Prostate gland (tissue), 2 donors: ENCODE measurements at regions not wholly inside any gene's neighbourhood (a gene's known extent, or its start where the extent isn't known, plus 50 kb on each side); places are given as distances from the start of the nearest gene placed in this dataset.

Source experiments
- DNase-seq: peaks from one replicate; pipeline ENCODE4 v3.0.0-alpha.2; 2019; ENCODE audit warnings: low spot score
- H3K27ac ChIP-seq, 2 donors: fragments of 200-600 bp; sonication (generic); 2 replicates each; pipeline ENCODE4 v1.5.1; 2017 to 2019
- H3K27me3 ChIP-seq: fragments of 200-600 bp; sonication (generic); replicated peaks from 2 replicates; pipeline ENCODE4 v1.5.1; 2019; ENCODE audit not compliant: insufficient read depth
- H3K36me3 ChIP-seq, 2 donors: fragments of 200-600 bp; sonication (generic); 1 replicate in 1 of 2; 2 replicates in 1 of 2; pipeline versions ENCODE4 v1.5.1 to v1.8.1; 2017 to 2019
- H3K4me1 ChIP-seq: fragments of 200-600 bp; sonication (generic); replicated peaks from 2 replicates; pipeline ENCODE4 v1.5.1; 2019
- H3K4me3 ChIP-seq, 2 donors: fragments of 200-600 bp; sonication (generic); 2 replicates each; pipeline ENCODE4 v1.5.1; 2017 to 2019
- H3K9me3 ChIP-seq: fragments of 200-600 bp; sonication (generic); 2 replicates; pipeline ENCODE4 v1.5.1; 2017
- CTCF ChIP-seq, 4 experiments: fragments of 200-600 bp in 2 of 4; fragments of 450-650 bp in 2 of 4; sonication (generic) in 2 of 4; IDR thresholded peaks; 1 replicate in 3 of 4; 2 replicates in 1 of 4; pipeline ENCODE4 v1.5.1; 2016 to 2019; ENCODE audit warnings: antibody characterized with exemption in 4 of 4, mild to moderate bottlenecking in 2 of 4, moderate library complexity in 2 of 4
- POLR2A ChIP-seq: fragments of 450-650 bp; IDR thresholded peaks from one replicate; pipeline ENCODE4 v1.6.1; 2016; ENCODE audit warnings: antibody characterized with exemption, mild to moderate bottlenecking
- POLR2AphosphoS5 ChIP-seq: sonication (generic); formaldehyde crosslinking; IDR thresholded peaks from one replicate; pipeline ENCODE4 v1.6.1; 2017; ENCODE audit warnings: antibody characterized with exemption
- WGBS: methylation state at CpG from one replicate; pipeline ENCODE4 v1.1.5; 2018; 5-methylcytosine and 5-hydroxymethylcytosine counted together
- intact Hi-C: fragments of 100-400 bp; cut with DNase I; formaldehyde crosslinking; loops from one replicate; pipeline ENCODE4 v1.14.2; 2022

- intact Hi-C loops = no loop called here
- H3K9me3 ChIP-seq = no peaks in the 10 kb centered on the region
- no peak for DNase-seq
- H3K36me3 ChIP-seq = no peaks in the 10 kb centered on the region
- no peaks in the 10 kb centered on the region for H3K27me3 ChIP-seq
- WGBS = 64% methylated on average over 2 of the region's 2 CpGs
- no peaks in the 10 kb centered on the region for H3K4me1 ChIP-seq
- TF ChIP-seq POLR2A = no peak
- TF ChIP-seq CTCF (IDR thresholded peaks at IDR 0.05) = no peak
- no peak for TF ChIP-seq POLR2AphosphoS5
- H3K4me3 ChIP-seq = no peak overlapping the region
- H3K27ac ChIP-seq = no peak overlapping the region
Observed at GRCh38 chr4:72959411-72959810, 110.1 kb downstream of the COX18 start.

GRCh38 chr4:72954811-72955210 is 114.7 kb downstream of the COX18 start:
- intact Hi-C loops = no loop called here
- no peak for DNase-seq
- no peak for TF ChIP-seq POLR2A
- TF ChIP-seq POLR2AphosphoS5 = no peak
- no peak for TF ChIP-seq CTCF (IDR thresholded peaks at IDR 0.05)
- Histone ChIP-seq H3K9me3 (no peaks in the 10 kb centered on the region), H3K4me1 (no peaks in the 10 kb centered on the region), H3K36me3 (no peaks in the 10 kb centered on the region), H3K4me3 (no peak overlapping the region), H3K27ac (no peak overlapping the region), H3K27me3 (no peaks in the 10 kb centered on the region)
- WGBS = 93% methylated on average over 2 of the region's 2 CpGs

GRCh38 chr4:72953571-72953970 is 115.9 kb downstream of the COX18 start:
- Histone ChIP-seq H3K9me3 (no peaks in the 10 kb centered on the region), H3K4me1 (no peaks in the 10 kb centered on the region), H3K4me3 (no peak overlapping the region), H3K27me3 (no peaks in the 10 kb centered on the region), H3K36me3 (no peaks in the 10 kb centered on the region), H3K27ac (no peak overlapping the region)
- WGBS = 17% methylated on average over 1 of the region's 1 CpG
- DNase-seq = no peak
- intact Hi-C loops = no loop called here
- TF ChIP-seq POLR2A = no peak
- peak; percentile 40 for TF ChIP-seq POLR2AphosphoS5
- TF ChIP-seq CTCF (IDR thresholded peaks at IDR 0.05) = no peak

GRCh38 chr4:72951628-72952027 is 117.9 kb downstream of the COX18 start:
- H3K9me3 ChIP-seq = no peaks in the 10 kb centered on the region
- no peaks in the 10 kb centered on the region for H3K4me1 ChIP-seq
- TF ChIP-seq POLR2A (no peak), CTCF (IDR thresholded peaks at IDR 0.05) (no peak)
- no peak overlapping the region for H3K27ac ChIP-seq
- no peaks in the 10 kb centered on the region for H3K27me3 ChIP-seq
- 89% methylated on average over 2 of the region's 2 CpGs for WGBS
- no peak overlapping the region for H3K4me3 ChIP-seq
- no peaks in the 10 kb centered on the region for H3K36me3 ChIP-seq
- DNase-seq = no peak
- intact Hi-C loops = no loop called here

- no peak overlapping the region for H3K4me3 ChIP-seq
- no peak for DNase-seq
- TF ChIP-seq POLR2AphosphoS5 (no peak), CTCF (IDR thresholded peaks at IDR 0.05) (no peak), POLR2A (no peak)
- intact Hi-C loops = no loop called here
- H3K36me3 ChIP-seq = no peaks in the 10 kb centered on the region
- H3K27ac ChIP-seq = no peak overlapping the region
- 94% methylated on average over 1 of the region's 1 CpG for WGBS
- no peaks in the 10 kb centered on the region for H3K4me1 ChIP-seq
- no peaks in the 10 kb centered on the region for H3K27me3 ChIP-seq
- no peaks in the 10 kb centered on the region for H3K9me3 ChIP-seq
Observed at GRCh38 chr4:72951147-72951546, 118.4 kb downstream of the COX18 start.
